Lung microvascular endothelial cell (primary cell): ENCODE measurements at regions not wholly inside any gene's neighbourhood (a gene's known extent, or its start where the extent isn't known, plus 50 kb on each side); places are given as distances from the start of the nearest gene placed in this dataset.
"Not testable (repeated sequence)": the region's sequence is repeated elsewhere in the genome, so short reads cannot be mapped to it uniquely, and the experiment has no call there.

Experiments
- DNase-seq, 2 donors: peaks; one replicate each; pipeline versions ENCODE4 v3.0.0 to v3.0.0-alpha.2; 2010; ENCODE audit warnings: low read depth in 2 of 2

GRCh38 chr21:18715606-18716005 is 312.0 kb upstream of the TMPRSS15 start:
- no peak for DNase-seq

- no peak for DNase-seq
Measured at GRCh38 chr21:18716578-18717138, 313.1 kb upstream of the TMPRSS15 start.

DNA sequence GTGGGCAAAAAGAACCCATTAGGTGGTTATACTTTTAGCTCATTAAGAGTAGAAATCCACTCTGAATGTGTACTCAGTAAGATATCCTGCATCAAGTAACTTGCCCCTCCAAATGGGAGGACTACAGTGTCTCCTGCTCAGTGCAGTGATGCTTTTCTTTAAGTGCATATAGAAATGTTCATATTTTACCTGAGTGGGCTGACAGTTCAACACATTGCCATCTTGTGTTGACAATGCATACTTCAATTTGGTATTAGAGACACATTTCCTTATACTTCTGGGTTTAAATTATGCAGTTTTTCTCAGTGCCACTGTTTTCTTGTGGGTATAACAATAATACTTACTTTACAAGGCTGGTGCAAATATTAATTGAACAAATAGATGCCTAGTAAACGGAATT is 318.6 kb upstream of the TMPRSS15 start:
- DNase-seq, result no peak

DNA sequence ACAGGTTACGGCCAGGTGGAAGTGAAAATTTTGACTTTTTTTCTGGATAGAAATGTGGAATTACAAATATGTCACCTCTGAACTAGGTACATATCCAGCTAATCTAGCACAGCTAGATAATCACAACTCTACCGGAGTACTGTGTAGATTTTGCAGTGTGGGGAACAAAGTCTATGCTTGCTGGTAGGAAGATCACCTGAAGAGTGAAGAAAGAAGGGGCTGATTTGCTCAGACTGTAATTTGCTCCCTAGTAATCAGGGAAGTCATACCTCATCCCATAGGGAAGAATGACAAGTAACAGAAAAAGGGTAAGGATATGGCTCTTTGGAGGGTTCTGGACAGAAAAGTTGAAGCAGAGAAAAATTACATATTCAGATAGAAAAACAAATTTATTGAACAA is 319.6 kb upstream of the TMPRSS15 start:
- no peak for DNase-seq

- DNase-seq, result no peak
Measured at GRCh38 chr21:18725653-18726052, 322.1 kb upstream of the TMPRSS15 start.

- no peak for DNase-seq
Measured at GRCh38 chr21:18741954-18742353, 338.4 kb upstream of the TMPRSS15 start.

- DNase-seq, result no peak
Measured at GRCh38 chr21:18743531-18743930, 339.9 kb upstream of the TMPRSS15 start.

DNA sequence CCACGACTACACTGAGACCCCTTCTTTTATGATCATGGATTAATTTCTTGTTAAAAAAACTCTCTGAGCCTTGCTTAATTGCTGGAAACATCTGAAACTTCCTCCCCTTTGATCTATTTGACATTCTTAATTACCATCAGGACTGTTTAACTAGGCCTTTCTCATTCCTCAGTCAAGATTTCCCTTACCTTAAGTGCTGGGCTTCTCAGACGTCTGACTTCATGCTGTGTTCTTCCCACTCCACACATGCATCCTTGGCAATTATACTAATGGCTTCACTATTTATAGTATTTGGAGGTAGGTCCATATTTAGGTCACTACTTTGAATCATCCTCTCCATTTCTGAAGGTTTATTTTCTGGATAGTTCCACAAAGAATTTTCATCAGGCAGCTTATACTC is 341.3 kb upstream of the TMPRSS15 start:
- no peak for DNase-seq

DNA sequence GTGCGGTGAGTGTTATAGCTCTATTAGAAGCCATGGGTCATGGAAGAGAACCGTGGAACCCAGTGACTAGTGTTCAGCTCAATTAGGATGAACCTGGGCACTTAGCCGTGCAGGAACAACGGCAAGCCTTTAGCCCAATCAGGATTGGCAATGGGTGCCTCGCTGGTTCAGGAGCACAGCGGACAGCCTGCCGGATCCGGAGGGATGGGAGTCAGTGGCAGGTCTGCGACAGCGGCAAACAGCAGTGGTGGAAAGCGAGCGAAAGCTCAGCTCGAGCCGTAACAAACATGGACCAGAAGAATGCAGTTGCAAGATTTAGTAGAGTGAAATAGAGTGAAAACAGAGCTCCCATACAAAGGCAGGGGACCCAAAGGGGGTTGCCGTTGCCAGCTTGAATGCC is 349.3 kb upstream of the TMPRSS15 start:
- not testable (repeated sequence) for DNase-seq

GRCh38 chr21:18756272-18756671 is 352.7 kb upstream of the TMPRSS15 start:
- not testable (repeated sequence) for DNase-seq

GRCh38 chr21:18759267-18759666 is 355.7 kb upstream of the TMPRSS15 start:
- DNase-seq, result no peak

- no peak for DNase-seq
Measured at GRCh38 chr21:18759751-18760161, 356.2 kb upstream of the TMPRSS15 start.

DNA sequence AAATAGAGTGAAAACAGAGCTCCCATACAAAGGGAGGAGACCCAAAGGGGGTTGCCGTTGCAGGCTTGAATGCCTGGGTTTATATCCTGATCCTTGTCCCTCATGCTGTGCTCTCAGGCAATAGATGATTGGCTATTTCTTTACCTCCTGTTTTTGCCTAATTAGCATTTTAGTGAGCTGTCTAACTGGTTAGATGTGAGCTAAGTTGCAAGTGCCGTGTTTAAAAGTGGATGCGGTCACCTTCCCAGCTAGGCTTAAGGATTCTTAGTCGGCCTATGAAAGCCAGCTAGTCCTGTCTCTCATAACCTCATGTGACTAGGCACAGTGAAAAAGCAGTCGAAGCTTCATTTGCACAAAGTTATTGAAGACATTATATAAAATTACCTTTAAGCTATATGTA is 356.7 kb upstream of the TMPRSS15 start:
- no peak for DNase-seq

- no peak for DNase-seq
Measured at GRCh38 chr21:18764720-18765119, 361.1 kb upstream of the TMPRSS15 start.

DNA sequence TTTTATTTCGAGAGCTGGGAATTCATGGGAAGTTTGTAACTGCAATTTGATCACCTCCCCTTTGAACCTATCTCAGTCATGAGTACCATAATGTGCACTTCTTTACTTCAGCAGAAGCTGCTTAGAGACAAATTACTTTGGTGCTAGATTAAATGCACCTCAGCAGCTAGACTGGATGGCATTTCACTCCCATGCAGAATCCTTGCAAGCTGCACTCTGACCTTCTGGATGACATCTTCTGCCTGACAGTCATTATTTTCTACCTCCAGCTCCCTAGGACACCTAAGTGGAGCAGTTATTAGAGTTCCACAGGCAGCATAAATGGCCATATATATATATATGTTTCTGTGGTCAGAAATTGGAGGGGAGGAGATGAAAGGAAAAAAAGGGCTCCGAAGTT is 366.0 kb upstream of the TMPRSS15 start:
- no peak for DNase-seq

- DNase-seq, result no peak
Measured at GRCh38 chr21:18771845-18772380, 368.3 kb upstream of the TMPRSS15 start.

GRCh38 chr21:18772404-18772803 is 368.8 kb upstream of the TMPRSS15 start:
- DNase-seq, result no peak

- no peak for DNase-seq
Measured at GRCh38 chr21:18772897-18773296, 369.3 kb upstream of the TMPRSS15 start.

- DNase-seq, result no peak
Measured at GRCh38 chr21:18776936-18777335, 373.4 kb upstream of the TMPRSS15 start.

- no peak for DNase-seq
Measured at GRCh38 chr21:18782721-18783120, 379.1 kb upstream of the TMPRSS15 start.

- no peak for DNase-seq
Measured at GRCh38 chr21:18801468-18801867, 397.9 kb upstream of the TMPRSS15 start.

- no peak for DNase-seq
Measured at GRCh38 chr21:18803624-18804023, 400.0 kb upstream of the TMPRSS15 start.

GRCh38 chr21:18810136-18810535 is 406.6 kb upstream of the TMPRSS15 start:
- DNase-seq, result no peak

- no peak for DNase-seq
Measured at GRCh38 chr21:18812308-18812707, 408.7 kb upstream of the TMPRSS15 start.
